NCI-H526 (cell line): ENCODE measurements at regions not wholly inside any gene's neighbourhood (a gene's known extent, or its start where the extent isn't known, plus 50 kb on each side); places are given as distances from the start of the nearest gene placed in this dataset.
"Not testable (repeated sequence)": the region's sequence is repeated elsewhere in the genome, so short reads cannot be mapped to it uniquely, and the experiment has no call there.

ENCODE experiments used
- DNase-seq, 2 experiments: peaks; one replicate each; lab custom pipeline; 2025; lab: John Stamatoyannopoulos, UW

- no peak for DNase-seq
Observed at GRCh38 chr5:91607675-91608074, 224.6 kb upstream of the ARRDC3 start.

- DNase-seq, result no peak
Observed at GRCh38 chr5:91599863-91600262, 216.7 kb upstream of the ARRDC3 start.

- DNase-seq, result no peak
Observed at GRCh38 chr5:91598216-91598615, 215.1 kb upstream of the ARRDC3 start.

- no peak for DNase-seq
Observed at GRCh38 chr5:91595424-91595823, 212.3 kb upstream of the ARRDC3 start.

GRCh38 chr5:91591076-91591475 is 208.0 kb upstream of the ARRDC3 start:
- no peak for DNase-seq

GRCh38 chr5:91586232-91586631 is 203.1 kb upstream of the ARRDC3 start:
- no peak for DNase-seq

GRCh38 chr5:91584352-91584751 is 201.2 kb upstream of the ARRDC3 start:
- no peak for DNase-seq

- DNase-seq, result not testable (repeated sequence)
Observed at GRCh38 chr5:91566012-91566411, 182.9 kb upstream of the ARRDC3 start.

- no peak for DNase-seq
Observed at GRCh38 chr5:91562922-91563321, 179.8 kb upstream of the ARRDC3 start.

- no peak for DNase-seq
Observed at GRCh38 chr5:91541696-91542095, 158.6 kb upstream of the ARRDC3 start.

- no peak for DNase-seq
Observed at GRCh38 chr5:91538179-91538578, 155.1 kb upstream of the ARRDC3 start.

- no peak for DNase-seq
Observed at GRCh38 chr5:91535499-91535898, 152.4 kb upstream of the ARRDC3 start.

- DNase-seq, result no peak
Observed at GRCh38 chr5:91534332-91534731, 151.2 kb upstream of the ARRDC3 start.

GRCh38 chr5:91532779-91533178 is 149.7 kb upstream of the ARRDC3 start:
- no peak for DNase-seq

GRCh38 chr5:91532281-91532680 is 149.2 kb upstream of the ARRDC3 start:
- DNase-seq, result no peak

- peak in 1 of 2 experiments; percentile 19 for DNase-seq
Observed at GRCh38 chr5:91528831-91529230, 145.7 kb upstream of the ARRDC3 start.

- DNase-seq, result no peak
Observed at GRCh38 chr5:91521785-91522184, 138.7 kb upstream of the ARRDC3 start.

- DNase-seq, result no peak
Observed at GRCh38 chr5:91521334-91521733, 138.2 kb upstream of the ARRDC3 start.

GRCh38 chr5:91514400-91514799 is 131.3 kb upstream of the ARRDC3 start:
- no peak for DNase-seq

- no peak for DNase-seq
Observed at GRCh38 chr5:91503321-91503720, 120.2 kb upstream of the ARRDC3 start.

- no peak for DNase-seq
Observed at GRCh38 chr5:91500758-91501157, 117.6 kb upstream of the ARRDC3 start.

GRCh38 chr5:91499943-91500531 is 116.9 kb upstream of the ARRDC3 start:
- DNase-seq, result peak in 1 of 2 experiments; percentile 40

GRCh38 chr5:91495699-91496098 is 112.6 kb upstream of the ARRDC3 start:
- DNase-seq, result no peak

GRCh38 chr5:91494447-91494996 is 111.4 kb upstream of the ARRDC3 start:
- no peak for DNase-seq
